ENCODE measurements at regions not wholly inside any gene's neighbourhood (a gene's known extent, or its start where the extent isn't known, plus 50 kb on each side); places are given as distances from the start of the nearest gene placed in this dataset.

DNA sequence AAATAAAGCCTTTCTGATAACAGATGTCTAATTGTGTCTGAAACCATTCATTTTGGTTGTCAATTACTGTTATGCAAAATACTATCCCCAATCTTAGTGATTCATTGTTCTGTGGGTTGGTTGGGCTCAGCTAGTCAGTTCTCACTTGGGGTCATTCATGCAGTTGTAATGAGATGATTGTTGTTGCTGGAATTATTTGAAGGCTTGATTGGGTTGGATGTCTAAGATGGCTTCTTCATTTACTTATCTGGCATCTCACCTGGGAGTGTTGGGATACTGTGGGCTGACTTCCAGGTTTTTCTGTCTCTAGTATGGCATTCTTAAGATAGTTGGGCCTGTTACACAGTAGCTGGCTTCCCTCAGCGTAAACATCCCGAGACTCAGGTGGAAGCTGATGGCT, 217.8 kb upstream of the B3GALT2 start:
- no peaks in the 10 kb centered on the region for H3K9me3 Mint-ChIP-seq
- no peak for DNase-seq
- H3K36me3 Mint-ChIP-seq (ENCODE audit: low read depth) = no peaks in the 10 kb centered on the region
- no peak overlapping the region for H3K27ac Mint-ChIP-seq
- H3K4me1 Mint-ChIP-seq (ENCODE audit: low read depth) = peaks cover 23% of the 10 kb centered on the region
- H3K27me3 Mint-ChIP-seq (ENCODE audit: insufficient read depth) = no peaks in the 10 kb centered on the region; the same call in 1 of the 2 replicates
- TF ChIP-seq, protein P1, sequence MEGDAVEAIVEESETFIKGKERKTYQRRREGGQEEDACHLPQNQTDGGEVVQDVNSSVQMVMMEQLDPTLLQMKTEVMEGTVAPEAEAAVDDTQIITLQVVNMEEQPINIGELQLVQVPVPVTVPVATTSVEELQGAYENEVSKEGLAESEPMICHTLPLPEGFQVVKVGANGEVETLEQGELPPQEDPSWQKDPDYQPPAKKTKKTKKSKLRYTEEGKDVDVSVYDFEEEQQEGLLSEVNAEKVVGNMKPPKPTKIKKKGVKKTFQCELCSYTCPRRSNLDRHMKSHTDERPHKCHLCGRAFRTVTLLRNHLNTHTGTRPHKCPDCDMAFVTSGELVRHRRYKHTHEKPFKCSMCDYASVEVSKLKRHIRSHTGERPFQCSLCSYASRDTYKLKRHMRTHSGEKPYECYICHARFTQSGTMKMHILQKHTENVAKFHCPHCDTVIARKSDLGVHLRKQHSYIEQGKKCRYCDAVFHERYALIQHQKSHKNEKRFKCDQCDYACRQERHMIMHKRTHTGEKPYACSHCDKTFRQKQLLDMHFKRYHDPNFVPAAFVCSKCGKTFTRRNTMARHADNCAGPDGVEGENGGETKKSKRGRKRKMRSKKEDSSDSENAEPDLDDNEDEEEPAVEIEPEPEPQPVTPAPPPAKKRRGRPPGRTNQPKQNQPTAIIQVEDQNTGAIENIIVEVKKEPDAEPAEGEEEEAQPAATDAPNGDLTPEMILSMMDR (IDR thresholded peaks at IDR 0.05) = no peak
- no peak overlapping the region for H3K4me3 Mint-ChIP-seq

DNA sequence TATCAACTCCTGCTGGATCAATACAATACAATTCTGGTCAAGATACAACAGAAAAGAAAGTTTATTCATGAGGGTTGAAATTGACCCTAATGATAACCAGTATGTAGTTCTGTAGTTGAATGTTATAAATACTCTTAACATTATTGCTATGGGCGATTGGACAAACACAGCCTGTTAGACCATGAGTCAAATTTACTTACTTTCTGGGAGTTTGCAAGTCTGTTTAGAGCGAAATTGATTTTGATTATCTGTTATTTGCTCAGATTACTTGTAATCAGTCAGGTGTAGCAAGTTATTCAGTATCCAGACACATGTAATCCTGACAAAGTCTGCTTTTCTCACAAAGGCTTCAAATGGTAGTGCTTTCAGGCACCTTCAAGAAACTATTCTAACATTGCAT, 216.6 kb upstream of the B3GALT2 start:
- Mint-ChIP-seq H3K4me1 (ENCODE audit: low read depth) (peaks cover 11% of the 10 kb centered on the region), H3K9me3 (no peaks in the 10 kb centered on the region), H3K27ac (no peak overlapping the region), H3K4me3 (no peak overlapping the region), H3K27me3 (ENCODE audit: insufficient read depth) (no peaks in the 10 kb centered on the region; the same call in 1 of the 2 replicates), H3K36me3 (ENCODE audit: low read depth) (no peaks in the 10 kb centered on the region)
- DNase-seq = no peak
- TF ChIP-seq, protein P1 (IDR thresholded peaks at IDR 0.05) = no peak

DNA sequence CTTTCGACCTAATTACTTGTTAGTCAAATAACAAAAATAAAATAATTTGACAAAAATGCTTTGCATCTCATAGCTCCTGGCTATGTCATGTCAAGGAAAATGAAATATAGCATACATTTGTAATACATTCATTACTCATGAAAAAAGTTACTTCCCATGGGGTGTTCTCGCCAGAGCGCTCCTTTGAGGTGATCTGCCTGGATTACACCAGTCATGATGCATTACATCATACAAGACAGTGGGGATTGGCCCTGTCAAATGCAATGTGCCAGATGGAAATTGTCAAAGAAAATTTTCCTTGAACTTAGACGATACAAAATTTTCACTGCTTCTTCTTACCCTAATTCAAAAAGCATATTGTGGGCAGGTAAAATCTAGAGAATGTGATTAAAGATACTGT, 215.6 kb upstream of the B3GALT2 start:
- no peaks in the 10 kb centered on the region; the same call in 1 of the 2 replicates for H3K27me3 Mint-ChIP-seq (ENCODE audit: insufficient read depth)
- H3K9me3 Mint-ChIP-seq = no peaks in the 10 kb centered on the region
- TF ChIP-seq, protein P1 (IDR thresholded peaks at IDR 0.05) = no peak
- H3K36me3 Mint-ChIP-seq (ENCODE audit: low read depth) = no peaks in the 10 kb centered on the region
- peaks cover 7% of the 10 kb centered on the region for H3K4me1 Mint-ChIP-seq (ENCODE audit: low read depth)
- no peak overlapping the region for H3K4me3 Mint-ChIP-seq
- H3K27ac Mint-ChIP-seq = no peak overlapping the region
- DNase-seq = no peak

DNA sequence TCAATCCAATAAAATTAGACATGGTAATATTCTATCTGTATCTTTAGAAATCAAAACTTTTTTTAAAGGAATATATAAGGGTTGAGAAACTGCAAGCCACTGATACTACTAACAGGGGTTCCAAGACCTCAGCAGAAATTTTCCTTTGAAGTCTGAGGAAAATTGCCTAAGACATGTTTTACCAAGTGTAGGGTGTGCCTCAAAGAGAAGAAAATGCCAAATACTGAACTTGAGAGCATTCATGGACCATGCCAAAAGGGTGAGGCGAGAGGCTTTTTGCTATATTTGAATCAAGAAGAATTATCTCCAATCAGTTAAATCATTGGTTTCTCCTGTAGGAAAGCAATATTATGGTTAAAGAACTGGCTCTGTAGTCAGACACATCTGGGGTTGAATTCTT, 207.9 kb upstream of the B3GALT2 start:
- TF ChIP-seq, protein P1 (IDR thresholded peaks at IDR 0.05) = no peak

DNA sequence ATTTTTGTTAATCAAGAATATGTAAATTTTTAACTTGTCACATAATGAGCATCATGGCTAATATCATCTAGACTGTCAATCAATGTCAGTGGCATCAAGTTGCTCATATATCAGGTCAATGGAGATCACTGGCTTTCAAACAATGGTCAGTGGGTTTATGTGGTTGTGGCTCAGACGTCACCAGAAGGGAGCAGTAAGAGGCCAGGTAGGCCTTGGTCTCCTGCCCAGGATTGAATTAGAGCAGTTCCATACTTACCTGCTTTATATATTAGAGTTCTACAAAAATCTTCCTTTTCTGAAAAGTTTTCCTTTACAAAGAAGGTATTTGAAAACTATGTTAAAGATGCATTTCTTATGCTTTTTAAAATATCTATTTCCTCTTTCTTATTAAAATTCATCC, 206.3 kb upstream of the B3GALT2 start:
- H3K27ac Mint-ChIP-seq = no peak overlapping the region
- peaks cover 2% of the 10 kb centered on the region; the same call in 1 of the 2 replicates for H3K27me3 Mint-ChIP-seq (ENCODE audit: insufficient read depth)
- no peak overlapping the region for H3K4me3 Mint-ChIP-seq
- no peaks in the 10 kb centered on the region for H3K9me3 Mint-ChIP-seq
- H3K4me1 Mint-ChIP-seq (ENCODE audit: low read depth) = no peaks in the 10 kb centered on the region
- DNase-seq = no peak
- TF ChIP-seq, protein P1 (IDR thresholded peaks at IDR 0.05) = no peak
- no peaks in the 10 kb centered on the region; the same call in 1 of the 2 replicates for H3K36me3 Mint-ChIP-seq (ENCODE audit: low read depth)

More for the DNA sequence above, 207.9 kb upstream of the B3GALT2 start:
- Mint-ChIP-seq H3K27me3 (ENCODE audit: insufficient read depth) (no peaks in the 10 kb centered on the region; the same call in 1 of the 2 replicates), H3K27ac (no peak overlapping the region), H3K9me3 (no peaks in the 10 kb centered on the region), H3K4me3 (no peak overlapping the region), H3K36me3 (ENCODE audit: low read depth) (no peaks in the 10 kb centered on the region; the same call in 1 of the 2 replicates), H3K4me1 (ENCODE audit: low read depth) (no peaks in the 10 kb centered on the region)
- no peak for DNase-seq

DNA sequence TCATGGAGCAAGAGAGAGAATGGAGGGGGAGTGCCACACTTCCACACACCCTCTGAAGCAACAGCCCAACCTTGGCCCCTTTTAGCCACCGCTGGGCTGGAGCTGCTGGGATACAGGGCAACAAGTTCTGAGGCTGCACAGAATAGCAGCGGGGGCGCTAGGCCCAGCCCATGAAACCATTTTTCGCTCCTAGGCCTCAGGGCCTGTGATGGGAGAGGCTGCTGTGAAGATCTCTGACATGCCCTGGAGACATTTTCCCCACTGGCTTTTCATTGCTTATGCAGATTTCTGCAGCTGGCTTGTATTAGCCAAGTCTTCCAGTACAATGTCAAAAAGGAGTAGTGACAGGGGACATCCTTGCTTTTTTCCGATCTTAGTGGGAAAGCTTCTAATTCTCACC, 202.3 kb upstream of the B3GALT2 start:
- TF ChIP-seq, protein P1 (IDR thresholded peaks at IDR 0.05) = no peak
- Mint-ChIP-seq H3K4me1 (ENCODE audit: low read depth) (no peaks in the 10 kb centered on the region), H3K27ac (no peak overlapping the region), H3K36me3 (ENCODE audit: low read depth) (no peaks in the 10 kb centered on the region), H3K27me3 (ENCODE audit: insufficient read depth) (peaks cover 2% of the 10 kb centered on the region; the same call in 1 of the 2 replicates), H3K4me3 (no peak overlapping the region), H3K9me3 (no peaks in the 10 kb centered on the region)
- no peak for DNase-seq
